T-helper 1 cell treated with Interleukin-12 subunit alpha and Interleukin-12 subunit beta and Interleukin-4 antibody, amounts not matched to agents 30 μg/mL and 1 μg/mL, for 36 hours (primary cell): ENCODE measurements at regions not wholly inside any gene's neighbourhood (a gene's known extent, or its start where the extent isn't known, plus 50 kb on each side); places are given as distances from the start of the nearest gene placed in this dataset.
A peak's percentile ranks its signal among the peaks of the same experiment; 100 is the strongest.
"Not testable (repeated sequence)": the region's sequence is repeated elsewhere in the genome, so short reads cannot be mapped to it uniquely, and the experiment has no call there.

Experiments used
- H3K27ac Mint-ChIP-seq: one replicate; pipeline ENCODE4 v1.8.0; 2021; ENCODE audit warnings: mild to moderate bottlenecking, mixed read lengths
- H3K27me3 Mint-ChIP-seq: one replicate; pipeline ENCODE4 v1.8.0; 2021; ENCODE audit warnings: low read depth, mixed read lengths
- H3K36me3 Mint-ChIP-seq: one replicate; pipeline ENCODE4 v1.8.0; 2021; ENCODE audit warnings: low read depth, mixed read lengths
- H3K4me1 Mint-ChIP-seq: one replicate; pipeline ENCODE4 v1.8.0; 2021; ENCODE audit warnings: low read depth, mixed read lengths
- H3K4me3 Mint-ChIP-seq: one replicate; pipeline ENCODE4 v1.8.0; 2021; ENCODE audit warnings: mild to moderate bottlenecking, moderate library complexity, mixed read lengths
- H3K9me3 Mint-ChIP-seq: one replicate; pipeline ENCODE4 v1.8.0; 2021; ENCODE audit warnings: mixed read lengths

DNA sequence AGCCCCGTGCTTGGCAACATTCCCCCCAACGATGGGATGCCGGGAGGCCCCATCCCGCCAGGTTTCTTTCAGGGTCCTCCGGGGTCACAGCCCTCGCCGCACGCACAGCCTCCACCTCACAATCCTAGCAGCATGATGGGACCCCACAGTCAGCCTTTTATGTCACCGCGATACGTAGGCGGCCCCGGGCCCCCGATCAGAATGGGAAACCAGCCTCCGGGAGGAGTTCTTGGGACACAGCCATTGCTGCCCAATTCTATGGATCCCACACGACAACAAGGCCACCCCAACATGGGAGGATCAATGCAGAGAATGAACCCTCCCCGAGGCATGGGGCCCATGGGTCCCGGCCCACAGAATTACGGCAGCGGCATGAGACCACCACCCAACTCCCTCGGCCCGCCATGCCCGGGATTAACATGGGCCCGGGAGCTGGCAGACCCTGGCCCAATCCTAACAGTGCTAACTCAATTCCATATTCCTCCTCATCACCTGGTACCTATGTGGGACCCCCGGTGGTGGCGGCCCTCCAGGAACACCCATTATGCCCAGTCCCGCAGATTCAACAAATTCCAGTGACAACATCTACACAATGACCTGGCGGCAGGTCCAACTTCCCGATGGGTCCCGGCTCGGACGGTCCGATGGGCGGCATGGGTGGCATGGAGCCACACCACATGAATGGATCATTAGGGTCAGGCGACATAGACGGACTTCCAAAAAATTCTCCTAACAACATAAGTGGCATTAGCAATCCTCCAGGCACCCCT lies 116.0 kb upstream of the CDK13 start:
- H3K27ac Mint-ChIP-seq, H3K36me3 Mint-ChIP-seq, H3K4me1 Mint-ChIP-seq, H3K4me3 Mint-ChIP-seq, H3K9me3 Mint-ChIP-seq: not testable (repeated sequence)
- H3K27me3 Mint-ChIP-seq = peaks cover 70% of the 10 kb centered on the region

DNA sequence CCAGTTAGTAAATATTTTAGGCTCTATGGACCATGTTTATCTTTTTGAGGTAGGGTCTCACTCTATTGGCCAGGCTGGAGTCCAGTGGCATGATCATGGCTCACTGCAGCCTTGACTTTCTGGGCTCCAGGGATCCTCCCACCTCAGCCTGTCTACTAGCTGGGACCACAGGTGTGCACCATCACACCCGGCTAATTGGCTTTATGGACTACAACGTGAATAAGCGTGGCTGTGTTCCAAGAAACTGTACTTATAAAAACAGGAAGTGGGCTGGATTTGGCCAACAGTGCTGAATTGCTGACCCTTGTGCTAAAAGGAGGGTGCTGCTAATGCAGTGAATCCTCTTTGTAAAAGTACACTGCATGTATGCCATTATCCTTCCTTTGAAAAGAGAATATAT lies 111.7 kb upstream of the CDK13 start:
- H3K4me1 Mint-ChIP-seq = no peaks in the 10 kb centered on the region
- H3K36me3 Mint-ChIP-seq = no peaks in the 10 kb centered on the region
- no peaks in the 10 kb centered on the region for H3K9me3 Mint-ChIP-seq
- H3K4me3 Mint-ChIP-seq = no peak overlapping the region
- H3K27me3 Mint-ChIP-seq = peaks cover 51% of the 10 kb centered on the region
- H3K27ac Mint-ChIP-seq = no peak overlapping the region

DNA sequence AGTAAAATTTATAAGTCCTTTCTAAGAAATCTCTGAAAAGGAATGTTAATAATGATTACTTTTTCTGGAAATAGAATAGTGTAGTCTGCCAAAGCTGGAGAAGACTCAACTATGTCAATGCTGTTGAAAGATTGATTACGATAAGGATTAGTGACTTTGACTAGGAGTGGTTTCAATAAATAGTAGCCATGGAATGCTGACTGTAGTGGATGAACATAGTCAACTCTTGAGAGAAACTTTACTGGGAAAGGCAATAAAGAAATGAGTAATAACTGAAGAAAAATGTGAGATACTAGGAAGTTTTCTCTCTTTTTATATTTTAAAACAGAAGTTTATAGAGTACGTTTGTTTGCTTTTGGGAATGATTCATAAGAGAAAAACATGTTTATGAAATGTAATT lies 105.0 kb upstream of the CDK13 start:
- Mint-ChIP-seq H3K4me1 (no peaks in the 10 kb centered on the region), H3K36me3 (no peaks in the 10 kb centered on the region), H3K9me3 (no peaks in the 10 kb centered on the region), H3K27me3 (peaks cover 37% of the 10 kb centered on the region), H3K4me3 (no peak overlapping the region), H3K27ac (no peak overlapping the region)

DNA sequence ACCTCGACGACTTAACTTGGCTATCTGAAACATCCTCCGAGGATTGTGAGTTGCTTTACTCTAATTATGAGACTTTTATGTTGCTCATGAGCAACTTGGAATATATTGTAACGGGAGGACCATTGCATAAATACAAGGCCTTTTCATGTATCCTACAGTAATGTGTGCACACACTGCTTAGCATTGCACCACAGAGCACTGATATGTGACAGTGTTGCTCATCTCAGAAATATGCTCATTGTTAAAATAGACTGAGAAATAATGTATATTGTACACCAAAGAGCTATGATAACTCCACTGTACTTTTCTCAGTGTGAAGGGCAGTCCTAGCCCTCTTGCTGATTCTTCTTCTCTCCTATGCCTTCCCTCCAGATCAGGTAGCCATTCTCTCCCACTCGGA lies 102.8 kb upstream of the CDK13 start:
- Mint-ChIP-seq H3K27ac (no peak overlapping the region), H3K36me3 (no peaks in the 10 kb centered on the region), H3K9me3 (no peaks in the 10 kb centered on the region), H3K4me1 (no peaks in the 10 kb centered on the region), H3K27me3 (peaks cover 40% of the 10 kb centered on the region), H3K4me3 (no peak overlapping the region)

- Mint-ChIP-seq H3K27me3 (peaks cover 42% of the 10 kb centered on the region), H3K27ac (no peak overlapping the region), H3K4me1 (peaks cover 9% of the 10 kb centered on the region), H3K36me3 (no peaks in the 10 kb centered on the region), H3K9me3 (no peaks in the 10 kb centered on the region), H3K4me3 (no peak overlapping the region)
Observed at GRCh38 chr7:39851466-39852045, 98.5 kb upstream of the CDK13 start.

DNA sequence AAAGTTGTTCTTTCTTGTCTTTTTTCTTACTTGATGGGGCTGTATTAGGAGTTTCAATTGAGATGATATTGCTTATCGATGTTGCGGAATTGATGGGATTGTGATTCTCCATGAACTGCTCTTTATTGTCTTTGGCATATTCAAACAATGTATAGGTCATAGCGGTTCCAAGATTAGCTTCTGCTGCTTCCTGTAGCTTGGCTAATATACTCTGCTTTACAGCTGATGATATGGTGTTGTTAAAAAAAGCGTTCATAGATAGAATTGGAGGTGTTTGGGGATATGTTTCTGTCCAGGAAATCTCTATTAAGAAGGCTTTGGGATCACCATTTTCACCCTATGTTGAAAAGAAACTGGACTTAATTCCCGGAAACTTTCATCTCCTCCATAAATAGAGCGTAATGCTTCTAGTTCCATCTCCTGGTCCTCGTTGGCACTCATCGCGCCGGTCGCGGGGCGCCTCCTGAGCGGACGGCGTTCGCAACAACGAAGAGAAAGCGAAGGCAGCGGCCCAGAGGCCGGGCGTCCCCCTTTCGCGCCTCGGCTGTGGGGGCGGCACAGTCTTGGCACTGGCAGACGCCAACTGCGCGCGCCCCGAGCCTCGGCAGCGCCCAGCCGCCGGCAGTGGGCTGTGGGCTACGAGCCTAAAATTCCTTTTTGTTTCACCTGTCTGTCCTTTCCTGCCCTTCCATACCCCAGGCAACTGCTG lies 95.3 kb upstream of the CDK13 start:
- peak overlapping the region; percentile 76 for H3K4me3 Mint-ChIP-seq
- H3K27ac Mint-ChIP-seq, H3K9me3 Mint-ChIP-seq, H3K4me1 Mint-ChIP-seq, H3K36me3 Mint-ChIP-seq: not testable (repeated sequence)
- H3K27me3 Mint-ChIP-seq = peaks cover 35% of the 10 kb centered on the region

DNA sequence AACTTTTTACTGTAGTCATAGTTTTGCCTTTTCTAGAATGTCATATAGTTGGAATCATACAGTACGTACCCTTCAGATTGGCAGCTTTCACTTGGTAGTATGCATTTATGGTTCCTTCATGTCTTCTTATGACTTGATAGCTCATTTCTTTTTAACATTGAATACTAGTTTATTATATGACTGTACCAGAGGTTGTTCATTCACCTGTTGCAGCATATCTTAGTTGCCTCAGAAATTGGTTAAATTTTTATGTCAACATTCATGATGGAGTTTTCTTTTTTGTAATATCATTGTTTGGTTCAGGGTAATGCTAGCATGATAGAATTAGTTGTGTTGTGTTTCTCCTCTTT lies 94.8 kb upstream of the CDK13 start:
- Mint-ChIP-seq H3K9me3 (no peaks in the 10 kb centered on the region), H3K27ac (no peak overlapping the region), H3K36me3 (no peaks in the 10 kb centered on the region), H3K27me3 (peaks cover 37% of the 10 kb centered on the region), H3K4me3 (peak overlapping the region; percentile 76), H3K4me1 (peaks cover 9% of the 10 kb centered on the region)

GRCh38 chr7:39863675-39864322 lies 86.3 kb upstream of the CDK13 start:
- not testable (repeated sequence) for H3K27ac Mint-ChIP-seq, H3K9me3 Mint-ChIP-seq, H3K4me3 Mint-ChIP-seq, H3K4me1 Mint-ChIP-seq, H3K27me3 Mint-ChIP-seq, H3K36me3 Mint-ChIP-seq

GRCh38 chr7:39869888-39870522 lies 80.1 kb upstream of the CDK13 start:
- H3K4me1 Mint-ChIP-seq, H3K4me3 Mint-ChIP-seq, H3K36me3 Mint-ChIP-seq, H3K9me3 Mint-ChIP-seq, H3K27ac Mint-ChIP-seq: not testable (repeated sequence)
- peaks cover 12% of the 10 kb centered on the region for H3K27me3 Mint-ChIP-seq

DNA sequence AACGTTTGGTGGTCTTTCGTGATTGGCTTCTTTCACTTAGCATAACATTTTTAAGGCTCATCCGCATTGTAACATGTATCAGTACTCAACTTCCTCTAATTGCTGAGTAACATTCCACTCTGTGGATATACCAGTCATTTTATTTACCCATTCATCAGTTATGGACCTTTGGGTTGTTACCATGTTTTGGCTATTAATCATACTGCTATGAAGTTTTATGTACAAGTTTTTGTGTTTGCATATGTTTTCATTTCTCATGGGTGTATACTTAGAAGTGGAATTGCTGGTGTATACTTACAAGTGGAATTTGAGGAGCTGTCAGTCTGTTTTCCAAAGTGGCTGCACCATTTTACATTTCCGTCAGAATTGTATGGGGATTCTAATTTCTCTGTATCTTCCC lies 78.4 kb upstream of the CDK13 start:
- peaks cover 24% of the 10 kb centered on the region for H3K27me3 Mint-ChIP-seq
- H3K9me3 Mint-ChIP-seq, H3K4me3 Mint-ChIP-seq, H3K4me1 Mint-ChIP-seq, H3K27ac Mint-ChIP-seq, H3K36me3 Mint-ChIP-seq: not testable (repeated sequence)

GRCh38 chr7:39880556-39880955 lies 69.5 kb upstream of the CDK13 start:
- no peak overlapping the region for H3K4me3 Mint-ChIP-seq
- no peak overlapping the region for H3K27ac Mint-ChIP-seq
- H3K4me1 Mint-ChIP-seq = no peaks in the 10 kb centered on the region
- no peaks in the 10 kb centered on the region for H3K36me3 Mint-ChIP-seq
- peaks cover 11% of the 10 kb centered on the region for H3K9me3 Mint-ChIP-seq
- peaks cover 17% of the 10 kb centered on the region for H3K27me3 Mint-ChIP-seq

- no peaks in the 10 kb centered on the region for H3K36me3 Mint-ChIP-seq
- no peak overlapping the region for H3K4me3 Mint-ChIP-seq
- H3K27ac Mint-ChIP-seq = no peak overlapping the region
- H3K4me1 Mint-ChIP-seq = no peaks in the 10 kb centered on the region
- peaks cover 7% of the 10 kb centered on the region for H3K27me3 Mint-ChIP-seq
- peaks cover 11% of the 10 kb centered on the region for H3K9me3 Mint-ChIP-seq
Observed at GRCh38 chr7:39882148-39882784, 67.8 kb upstream of the CDK13 start.

GRCh38 chr7:39883812-39884390 lies 66.2 kb upstream of the CDK13 start:
- no peaks in the 10 kb centered on the region for H3K36me3 Mint-ChIP-seq
- no peak overlapping the region for H3K27ac Mint-ChIP-seq
- H3K4me1 Mint-ChIP-seq = no peaks in the 10 kb centered on the region
- peaks cover 3% of the 10 kb centered on the region for H3K27me3 Mint-ChIP-seq
- no peak overlapping the region for H3K4me3 Mint-ChIP-seq
- peaks cover 11% of the 10 kb centered on the region for H3K9me3 Mint-ChIP-seq
